Stimulated activated naive CD8-positive, alpha-beta T cell treated with anti-CD3 and anti-CD28 coated beads, Interleukin-15, Interleukin-2, amounts not matched to agents 100 U/mL and 50 U/mL, for 24 hours (primary cell): ENCODE measurements at regions not wholly inside any gene's neighbourhood (a gene's known extent, or its start where the extent isn't known, plus 50 kb on each side); places are given as distances from the start of the nearest gene placed in this dataset.
"Not testable (repeated sequence)": the region's sequence is repeated elsewhere in the genome, so short reads cannot be mapped to it uniquely, and the experiment has no call there.

Experiments
- ATAC-seq: fragments of 150-1000 bp; cut with Tn5 transposase; one replicate; pipeline ENCODE4 v1.10.0; 2021
- DNase-seq: peaks from one replicate; pipeline ENCODE4 v3.0.0; 2021

GRCh38 chr14:94827711-94828447 is 58.0 kb upstream of the GSC start:
- DNase-seq, result no peak
- ATAC-seq, result no peak

- no peak for ATAC-seq
- no peak for DNase-seq
These were observed 56.9 kb upstream of the GSC start for GRCh38 chr14:94826774-94827173.

GRCh38 chr14:94823556-94824341 is 53.8 kb upstream of the GSC start:
- DNase-seq (no peak), ATAC-seq (no peak)

- ATAC-seq, result no peak
- DNase-seq, result no peak
These were observed 51.8 kb upstream of the GSC start for GRCh38 chr14:94821705-94822104.

GRCh38 chr14:94820932-94821331 is 51.0 kb upstream of the GSC start:
- ATAC-seq, DNase-seq: not testable (repeated sequence)
